Fibroblast of lung (primary cell): ENCODE measurements at regions not wholly inside any gene's neighbourhood (a gene's known extent, or its start where the extent isn't known, plus 50 kb on each side); places are given as distances from the start of the nearest gene placed in this dataset.

ENCODE experiments used
- EZH2 ChIP-seq: IDR thresholded peaks from 2 replicates; pipeline ENCODE4 v1.5.1; 2012; ENCODE audit warnings: low read length, control low read depth, mild to moderate bottlenecking; ENCODE audit errors: missing control alignments
- TF ChIP-seq, protein P1 (sequence below), 2 donors: IDR thresholded peaks in 1 of 2; conservative IDR thresholded peaks in 1 of 2; 1 replicate in 1 of 2; 2 replicates in 1 of 2; pipeline ENCODE4 v1.5.1; 2011 to 2012; ENCODE audit warnings: low read length in 2 of 2, control low read depth in 1 of 2, inconsistent platforms in 1 of 2, low read depth in 1 of 2, mild to moderate bottlenecking in 1 of 2

- TF ChIP-seq, protein P1, sequence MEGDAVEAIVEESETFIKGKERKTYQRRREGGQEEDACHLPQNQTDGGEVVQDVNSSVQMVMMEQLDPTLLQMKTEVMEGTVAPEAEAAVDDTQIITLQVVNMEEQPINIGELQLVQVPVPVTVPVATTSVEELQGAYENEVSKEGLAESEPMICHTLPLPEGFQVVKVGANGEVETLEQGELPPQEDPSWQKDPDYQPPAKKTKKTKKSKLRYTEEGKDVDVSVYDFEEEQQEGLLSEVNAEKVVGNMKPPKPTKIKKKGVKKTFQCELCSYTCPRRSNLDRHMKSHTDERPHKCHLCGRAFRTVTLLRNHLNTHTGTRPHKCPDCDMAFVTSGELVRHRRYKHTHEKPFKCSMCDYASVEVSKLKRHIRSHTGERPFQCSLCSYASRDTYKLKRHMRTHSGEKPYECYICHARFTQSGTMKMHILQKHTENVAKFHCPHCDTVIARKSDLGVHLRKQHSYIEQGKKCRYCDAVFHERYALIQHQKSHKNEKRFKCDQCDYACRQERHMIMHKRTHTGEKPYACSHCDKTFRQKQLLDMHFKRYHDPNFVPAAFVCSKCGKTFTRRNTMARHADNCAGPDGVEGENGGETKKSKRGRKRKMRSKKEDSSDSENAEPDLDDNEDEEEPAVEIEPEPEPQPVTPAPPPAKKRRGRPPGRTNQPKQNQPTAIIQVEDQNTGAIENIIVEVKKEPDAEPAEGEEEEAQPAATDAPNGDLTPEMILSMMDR (conservative IDR thresholded peaks at IDR 0.05 in 1 of 2, IDR thresholded peaks at IDR 0.05 in 1 of 2; ENCODE audit: low read depth in 1 of 2, low read length in 2 of 2): no peak
- no peak for TF ChIP-seq EZH2
Observed at GRCh38 chr11:112822478-112823274, 138.5 kb upstream of the NCAM1 start.
